Endodermal cell (in vitro differentiated cells): ENCODE measurements at regions not wholly inside any gene's neighbourhood (a gene's known extent, or its start where the extent isn't known, plus 50 kb on each side); places are given as distances from the start of the nearest gene placed in this dataset.

Experiments
- DNase-seq: peaks from one replicate; pipeline ENCODE4 v3.0.0-alpha.2; 2017
- H3K27ac ChIP-seq: 2 replicates; pipeline ENCODE4 v1.5.1; 2013; ENCODE audit warnings: mild to moderate bottlenecking, low read depth, low read length, moderate library complexity
- H3K27me3 ChIP-seq: 2 replicates; pipeline ENCODE4 v1.6.1; 2013; ENCODE audit warnings: mild to moderate bottlenecking, low read length, moderate library complexity; ENCODE audit not compliant: insufficient read depth, control insufficient read depth, poor library complexity, severe bottlenecking
- H3K36me3 ChIP-seq: 2 replicates; pipeline ENCODE4 v1.7.0; 2013; ENCODE audit warnings: mild to moderate bottlenecking, low read length, moderate library complexity; ENCODE audit not compliant: control insufficient read depth, insufficient read depth
- H3K4me1 ChIP-seq: one replicate; pipeline ENCODE4 v1.7.0; 2013; ENCODE audit warnings: low read length; ENCODE audit not compliant: control insufficient read depth, insufficient read depth
- H3K4me3 ChIP-seq: 2 replicates; pipeline ENCODE4 v1.5.1; 2013; ENCODE audit warnings: mild to moderate bottlenecking, low read length, moderate library complexity
- H3K9ac ChIP-seq: 2 replicates; pipeline ENCODE4 v1.6.1; 2013; ENCODE audit warnings: mild to moderate bottlenecking, low read length, moderate library complexity; ENCODE audit not compliant: poor library complexity, severe bottlenecking; ENCODE audit errors: extremely low read depth
- H3K9me3 ChIP-seq: 2 replicates; pipeline ENCODE4 v1.6.1; 2013; ENCODE audit warnings: mild to moderate bottlenecking, low read length, moderate library complexity; ENCODE audit not compliant: control insufficient read depth
- H3K27ac Mint-ChIP-seq: 2 replicates; pipeline ENCODE4 v1.8.0; 2020; ENCODE audit warnings: mixed read lengths
- H3K27me3 Mint-ChIP-seq: 2 replicates; pipeline ENCODE4 v1.8.0; 2021; ENCODE audit warnings: mild to moderate bottlenecking, mixed read lengths; ENCODE audit not compliant: insufficient read depth
- H3K36me3 Mint-ChIP-seq: 2 replicates; pipeline ENCODE4 v1.8.0; 2020; ENCODE audit warnings: low read depth, mixed read lengths
- H3K4me1 Mint-ChIP-seq: 2 replicates; pipeline ENCODE4 v1.8.0; 2020; ENCODE audit warnings: mixed read lengths
- H3K4me3 Mint-ChIP-seq: 2 replicates; pipeline ENCODE4 v1.8.0; 2020; ENCODE audit warnings: mild to moderate bottlenecking, moderate library complexity, mixed read lengths
- H3K9me3 Mint-ChIP-seq: 2 replicates; pipeline ENCODE4 v1.8.0; 2020; ENCODE audit warnings: mild to moderate bottlenecking, mixed read lengths
- CTCF ChIP-seq: fragments of 200-600 bp; sonication (generic); conservative IDR thresholded peaks from 2 replicates; pipeline ENCODE4 v1.5.0; 2021; ENCODE audit warnings: antibody characterized with exemption, mild to moderate bottlenecking
- WGBS, 2 experiments: methylation state at CpG; one replicate each; pipeline versions ENCODE4 v1.1.5 to v1.1.7; 2013; ENCODE audit warnings: missing lambda C conversion rate in 2 of 2, mixed read lengths in 1 of 2; ENCODE audit not compliant: insufficient coverage in 1 of 2, insufficient read length in 1 of 2; 5-methylcytosine and 5-hydroxymethylcytosine counted together

GRCh38 chr12:65605019-65605418, 219.3 kb upstream of the HMGA2 start:
- 81 to 100% methylated on average over 1 to 2 of the region's 2 CpGs for WGBS, 2 experiments
- peaks cover 20% of the 10 kb centered on the region for H3K4me1 Mint-ChIP-seq

DNA sequence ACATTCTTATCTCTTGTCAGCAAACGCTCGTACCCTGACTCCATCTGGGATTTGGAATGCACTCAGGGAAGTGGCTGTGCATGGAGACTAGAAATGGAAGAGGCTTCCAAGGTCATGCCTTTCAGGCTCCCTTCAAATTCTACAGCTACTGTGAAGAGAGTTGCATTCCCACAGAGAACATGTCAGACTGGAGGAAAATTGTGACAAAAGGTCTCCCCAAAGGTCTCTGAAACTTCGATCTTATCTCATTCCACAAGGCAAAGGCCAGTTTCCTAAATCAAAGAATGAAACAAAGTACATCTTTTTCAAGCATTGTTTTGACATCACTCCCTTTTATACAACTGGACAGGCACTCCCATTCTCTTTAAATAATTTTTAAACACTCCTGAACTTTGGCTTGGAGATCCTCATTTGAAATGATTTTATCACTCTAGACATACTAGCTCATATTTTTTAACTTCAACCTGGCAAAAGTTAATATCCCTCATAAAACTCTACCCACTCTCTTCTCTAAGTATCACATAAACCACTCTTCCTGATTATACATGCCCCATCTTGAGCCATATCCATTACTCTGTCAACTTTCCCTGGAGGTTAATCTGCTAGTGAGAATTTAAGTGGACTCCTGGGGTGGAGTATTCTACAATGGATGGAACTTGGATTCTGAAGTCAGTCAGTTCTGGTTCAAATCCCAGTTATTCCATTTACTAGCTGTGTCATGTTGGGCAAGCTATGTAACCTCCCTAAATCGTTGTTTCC, 218.1 kb upstream of the HMGA2 start:
- Mint-ChIP-seq H3K9me3 (peaks cover 6% of the 10 kb centered on the region), H3K4me1 (peaks cover 22% of the 10 kb centered on the region), H3K27me3 (peaks cover 19% of the 10 kb centered on the region), H3K4me3 (no peak overlapping the region), H3K36me3 (no peaks in the 10 kb centered on the region), H3K27ac (no peak overlapping the region)
- TF ChIP-seq CTCF = no peak
- Histone ChIP-seq H3K4me3 (no peak overlapping the region), H3K36me3 (no peaks in the 10 kb centered on the region), H3K9me3 (peaks cover 8% of the 10 kb centered on the region), H3K4me1 (peaks cover 2% of the 10 kb centered on the region), H3K27ac (no peak overlapping the region), H3K9ac (no peak overlapping the region), H3K27me3 (no peaks in the 10 kb centered on the region)
- no peak for DNase-seq
- 81 to 83% methylated on average over 3 of the region's 4 CpGs for WGBS, 2 experiments

More at GRCh38 chr12:65605019-65605418, 219.3 kb upstream of the HMGA2 start:
- no peaks in the 10 kb centered on the region for H3K27me3 ChIP-seq
- H3K9ac ChIP-seq = no peak overlapping the region
- peaks cover 2% of the 10 kb centered on the region for H3K4me1 ChIP-seq
- Mint-ChIP-seq H3K27me3 (peaks cover 19% of the 10 kb centered on the region), H3K4me3 (no peak overlapping the region), H3K9me3 (peaks cover 6% of the 10 kb centered on the region), H3K36me3 (no peaks in the 10 kb centered on the region), H3K27ac (no peak overlapping the region)
- no peak for TF ChIP-seq CTCF
- H3K9me3 ChIP-seq = peaks cover 8% of the 10 kb centered on the region
- no peak for DNase-seq
- H3K4me3 ChIP-seq = no peak overlapping the region
- no peaks in the 10 kb centered on the region for H3K36me3 ChIP-seq
- no peak overlapping the region for H3K27ac ChIP-seq

DNA sequence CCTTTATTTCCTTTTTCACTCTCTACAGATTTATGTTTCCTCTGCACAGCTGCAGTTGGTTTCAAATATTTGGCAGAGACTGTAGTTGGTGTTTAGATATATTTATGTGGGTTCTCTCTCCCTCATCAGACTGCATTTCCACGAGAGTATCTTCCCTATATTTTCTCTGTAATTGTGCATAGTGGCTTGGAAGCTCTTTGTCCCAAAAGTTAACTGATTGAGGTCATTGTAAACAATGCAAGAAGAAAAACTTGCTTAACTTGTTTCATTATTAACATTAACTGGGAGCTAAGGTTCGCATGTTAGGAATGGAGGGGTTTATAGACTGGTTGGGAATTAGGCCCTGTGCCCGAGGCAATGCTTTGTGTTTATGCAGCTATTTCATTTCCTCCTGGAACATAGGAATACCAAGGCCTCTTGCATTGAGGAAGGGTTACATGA, 216.9 kb upstream of the HMGA2 start:
- no peak for TF ChIP-seq CTCF
- no peak overlapping the region for H3K9ac ChIP-seq
- no peaks in the 10 kb centered on the region for H3K27me3 ChIP-seq
- Mint-ChIP-seq H3K9me3 (peaks cover 6% of the 10 kb centered on the region), H3K4me1 (peaks cover 22% of the 10 kb centered on the region), H3K4me3 (no peak overlapping the region), H3K27me3 (peaks cover 20% of the 10 kb centered on the region), H3K36me3 (no peaks in the 10 kb centered on the region), H3K27ac (no peak overlapping the region)
- H3K27ac ChIP-seq = no peak overlapping the region
- H3K9me3 ChIP-seq = peaks cover 8% of the 10 kb centered on the region
- no peak overlapping the region for H3K4me3 ChIP-seq
- H3K36me3 ChIP-seq = no peaks in the 10 kb centered on the region
- no peak for DNase-seq
- WGBS, 2 experiments = 90% methylated on average over 3 of the region's 3 CpGs; no CpG with 5 or more reads in 1 of the 2 experiments
- H3K4me1 ChIP-seq = peaks cover 2% of the 10 kb centered on the region
